GM19351 (cell line): ENCODE measurements at regions not wholly inside any gene's neighbourhood (a gene's known extent, or its start where the extent isn't known, plus 50 kb on each side); places are given as distances from the start of the nearest gene placed in this dataset.
"Not testable (repeated sequence)": the region's sequence is repeated elsewhere in the genome, so short reads cannot be mapped to it uniquely, and the experiment has no call there.

ENCODE experiments used
- ATAC-seq: cut with Tn5 transposase; IDR thresholded peaks from one replicate; pipeline ENCODE4 v1.9.1; 2021; ENCODE audit warnings: mild to moderate bottlenecking, moderate library complexity; ENCODE audit not compliant: unreplicated experiment

DNA sequence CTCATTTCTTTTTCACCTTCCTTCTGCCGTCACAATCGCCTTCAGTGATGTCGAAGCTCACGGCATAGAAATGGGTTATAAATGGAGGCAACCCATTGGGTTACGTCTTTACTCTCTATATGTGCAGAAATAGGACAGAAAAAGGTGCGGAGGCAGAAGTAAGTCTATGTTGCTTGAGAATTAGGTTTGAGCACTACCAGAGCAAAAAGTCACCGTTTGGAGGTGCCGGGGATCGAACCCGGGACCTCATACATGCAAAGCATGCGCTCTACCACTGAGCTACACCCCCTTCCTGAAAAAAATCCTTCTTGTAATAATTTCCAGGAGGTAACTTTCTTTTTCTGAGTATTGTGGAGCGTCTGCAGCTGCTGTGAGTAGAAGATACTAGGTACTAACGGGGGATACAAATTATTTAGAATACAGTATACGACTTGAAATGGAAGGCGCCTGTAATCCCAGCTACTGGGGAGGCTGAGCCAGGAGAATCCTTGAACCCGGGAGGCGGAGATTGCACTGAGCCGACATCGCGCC is 134.2 kb downstream of the TRIM27 start:
- no peak for ATAC-seq

DNA sequence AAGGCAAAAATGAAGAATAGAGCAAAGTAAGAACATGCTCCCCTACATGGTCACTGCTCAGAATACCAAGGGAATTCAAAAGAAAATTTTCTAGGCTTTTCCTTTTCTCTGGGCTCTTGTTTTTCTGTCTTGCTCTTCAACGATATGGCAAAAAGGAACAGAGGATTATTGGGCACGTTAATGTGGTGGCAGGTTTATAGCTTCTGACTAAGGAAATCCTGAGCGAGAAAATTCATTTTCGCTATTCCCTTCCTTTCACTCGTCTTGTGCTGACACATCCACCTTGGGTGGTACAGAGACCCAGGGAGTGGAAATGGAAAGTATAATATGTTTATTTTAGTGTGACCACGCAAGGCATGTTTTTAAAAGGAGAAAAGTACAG is 132.8 kb downstream of the TRIM27 start:
- no peak for ATAC-seq

DNA sequence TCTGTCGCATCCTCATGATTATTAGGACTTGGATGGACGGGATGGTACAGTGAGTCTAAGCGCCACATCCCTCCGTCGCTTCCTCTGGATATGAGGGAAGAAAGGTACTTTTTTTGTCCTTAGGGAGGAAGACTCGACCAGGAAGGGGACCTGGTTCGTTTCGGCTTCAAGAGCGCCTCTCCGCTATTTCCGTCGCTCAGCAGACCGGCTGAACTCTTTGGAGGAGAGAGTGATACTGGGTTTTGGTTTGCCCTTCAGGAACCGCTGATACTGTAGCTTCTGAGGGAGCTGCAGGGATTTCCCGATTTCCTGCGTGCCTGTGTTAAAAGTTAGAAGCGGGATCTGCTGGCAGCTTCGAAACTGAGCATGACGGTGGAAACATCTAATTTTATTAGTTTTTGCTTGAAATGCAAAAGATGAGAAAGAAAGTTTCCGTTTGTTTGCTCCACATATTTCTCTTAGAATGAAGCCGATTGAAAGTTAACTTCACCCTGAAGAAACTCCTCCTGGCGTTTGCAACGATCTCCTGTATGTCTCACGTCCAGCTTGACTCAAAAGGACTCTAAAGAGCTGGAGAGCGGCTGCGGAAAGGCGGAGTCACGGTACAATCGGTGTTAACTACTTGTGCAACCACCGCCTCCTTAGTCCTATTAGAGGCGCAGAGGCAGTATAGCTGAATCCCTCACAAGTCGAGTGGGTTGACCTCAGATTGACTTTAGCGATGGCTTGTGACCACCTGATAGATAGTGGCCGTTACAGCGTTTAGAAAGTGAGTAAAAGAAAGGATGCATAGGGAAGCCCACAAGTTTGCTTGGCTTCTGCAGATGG is 129.4 kb downstream of the TRIM27 start:
- no peak for ATAC-seq

DNA sequence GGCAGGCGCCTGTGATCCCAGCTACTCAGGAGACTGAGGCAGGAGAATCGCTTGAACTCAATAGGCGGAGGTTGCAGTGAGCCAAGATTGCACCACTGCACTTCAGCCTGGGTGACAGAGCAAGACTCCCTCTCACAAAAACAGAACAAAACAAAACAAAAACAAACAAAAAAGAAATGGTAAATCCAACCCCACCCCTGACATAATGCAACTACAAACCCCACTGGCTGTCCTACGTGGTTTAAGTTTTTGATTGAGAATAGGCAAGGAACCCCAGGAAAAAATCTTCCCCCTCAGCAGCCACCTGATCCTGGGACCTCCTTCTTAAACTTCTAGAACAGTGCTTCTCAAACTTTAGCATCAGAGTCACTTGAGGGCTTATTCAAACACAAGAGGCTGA is 123.1 kb downstream of the TRIM27 start:
- ATAC-seq = not testable (repeated sequence)

- ATAC-seq = peak; percentile 83
Measured at GRCh38 chr6:28802417-28803336, 121.1 kb downstream of the TRIM27 start.

DNA sequence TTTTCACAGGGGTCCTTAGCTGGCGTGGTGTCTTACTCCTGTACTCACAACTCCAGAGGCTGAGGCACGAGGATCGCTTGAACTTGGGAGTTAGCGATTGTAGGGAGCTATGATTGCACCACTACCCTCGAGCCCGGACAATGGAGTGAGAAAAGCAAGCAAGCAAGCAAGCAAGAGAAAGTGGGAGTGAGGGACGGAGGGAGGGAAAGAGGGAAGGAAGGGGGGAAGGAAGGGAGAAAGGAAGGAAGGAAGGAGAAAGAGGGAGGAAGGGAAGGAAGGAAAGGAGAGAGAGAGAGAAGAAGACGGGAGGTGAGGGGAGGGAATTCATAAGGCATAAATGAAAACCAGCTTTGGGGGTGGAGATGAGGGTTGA is 120.5 kb downstream of the TRIM27 start:
- ATAC-seq = no peak

GRCh38 chr6:28807682-28808280 is 116.0 kb downstream of the TRIM27 start:
- no peak for ATAC-seq

DNA sequence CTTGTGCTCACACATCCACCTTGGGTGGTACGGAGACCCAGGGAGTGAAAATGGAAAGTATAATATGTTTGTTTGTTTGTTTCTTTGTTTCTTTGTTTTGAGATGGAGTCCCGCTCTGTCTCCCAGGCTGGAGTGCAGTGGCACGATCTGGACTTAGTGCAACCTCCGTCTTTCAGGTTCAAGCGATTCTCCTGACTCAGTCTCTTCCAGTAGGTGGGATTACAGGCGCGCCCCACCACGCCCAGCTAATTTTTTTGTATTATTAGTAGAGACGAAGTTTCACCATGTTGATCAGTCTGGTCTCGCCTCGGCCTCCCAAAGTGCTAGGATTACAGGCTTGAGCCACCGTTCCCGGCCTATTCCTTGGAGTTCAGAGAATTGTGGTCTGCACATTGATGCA is 115.4 kb downstream of the TRIM27 start:
- ATAC-seq = no peak

DNA sequence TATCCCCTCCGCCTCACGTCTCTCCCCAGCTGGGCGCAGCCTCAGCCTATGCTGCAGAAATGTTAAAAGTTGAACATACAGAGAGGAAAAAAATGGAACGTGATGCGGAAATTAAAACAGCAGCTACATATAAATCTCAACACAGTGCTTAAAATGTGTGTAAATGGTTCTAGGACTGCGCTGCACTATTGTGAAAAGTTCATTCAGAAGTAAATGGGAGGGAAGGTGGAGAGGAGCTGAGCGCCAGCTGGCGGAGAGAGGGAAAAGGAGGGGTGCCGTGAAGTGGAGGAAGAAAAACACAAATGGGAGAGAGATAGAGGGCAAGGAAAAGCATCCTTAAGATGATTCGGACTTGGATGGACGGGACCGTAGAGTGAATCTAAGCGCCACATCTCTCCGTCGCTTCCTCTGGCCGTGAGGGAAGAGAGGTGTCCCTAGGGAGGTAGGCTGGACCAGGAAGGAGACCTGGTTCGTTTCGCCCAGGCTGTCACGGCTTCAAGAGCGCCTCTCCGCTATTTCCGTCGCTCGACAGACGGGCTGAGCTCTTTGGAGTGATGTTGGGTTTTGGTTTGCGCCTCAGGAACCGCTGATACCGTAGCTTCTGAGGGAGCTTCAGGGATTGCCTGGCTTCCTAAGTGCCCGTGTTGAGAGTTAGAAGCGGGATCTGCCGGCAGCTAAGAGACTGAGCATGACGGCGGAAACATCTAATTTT is 113.7 kb downstream of the TRIM27 start:
- ATAC-seq = no peak

DNA sequence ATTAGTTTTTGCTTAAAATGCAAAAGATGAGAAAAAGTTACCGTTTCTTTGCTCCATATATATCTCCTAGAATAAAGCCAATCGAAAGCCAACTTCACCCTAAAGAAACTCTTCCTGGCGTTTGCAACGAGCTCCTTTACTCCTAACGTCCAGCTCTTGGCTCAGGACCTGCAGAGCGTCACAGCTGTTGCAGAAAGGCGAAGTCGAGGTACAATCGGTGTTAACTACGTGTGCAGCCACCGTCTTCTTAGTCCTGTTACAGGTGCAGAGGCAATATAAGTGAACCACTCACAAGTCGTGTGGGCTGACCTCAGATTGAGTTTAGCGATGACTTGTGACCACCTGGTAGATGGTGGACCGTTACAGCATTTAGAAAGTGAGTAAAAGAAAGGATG is 113.1 kb downstream of the TRIM27 start:
- ATAC-seq = no peak

- ATAC-seq = no peak
Measured at GRCh38 chr6:28811873-28812272, 111.9 kb downstream of the TRIM27 start.

- ATAC-seq = no peak
Measured at GRCh38 chr6:28812778-28813569, 110.8 kb downstream of the TRIM27 start.

GRCh38 chr6:28814032-28814976 is 109.5 kb downstream of the TRIM27 start:
- no peak for ATAC-seq

- no peak for ATAC-seq
Measured at GRCh38 chr6:28816339-28816908, 107.4 kb downstream of the TRIM27 start.

DNA sequence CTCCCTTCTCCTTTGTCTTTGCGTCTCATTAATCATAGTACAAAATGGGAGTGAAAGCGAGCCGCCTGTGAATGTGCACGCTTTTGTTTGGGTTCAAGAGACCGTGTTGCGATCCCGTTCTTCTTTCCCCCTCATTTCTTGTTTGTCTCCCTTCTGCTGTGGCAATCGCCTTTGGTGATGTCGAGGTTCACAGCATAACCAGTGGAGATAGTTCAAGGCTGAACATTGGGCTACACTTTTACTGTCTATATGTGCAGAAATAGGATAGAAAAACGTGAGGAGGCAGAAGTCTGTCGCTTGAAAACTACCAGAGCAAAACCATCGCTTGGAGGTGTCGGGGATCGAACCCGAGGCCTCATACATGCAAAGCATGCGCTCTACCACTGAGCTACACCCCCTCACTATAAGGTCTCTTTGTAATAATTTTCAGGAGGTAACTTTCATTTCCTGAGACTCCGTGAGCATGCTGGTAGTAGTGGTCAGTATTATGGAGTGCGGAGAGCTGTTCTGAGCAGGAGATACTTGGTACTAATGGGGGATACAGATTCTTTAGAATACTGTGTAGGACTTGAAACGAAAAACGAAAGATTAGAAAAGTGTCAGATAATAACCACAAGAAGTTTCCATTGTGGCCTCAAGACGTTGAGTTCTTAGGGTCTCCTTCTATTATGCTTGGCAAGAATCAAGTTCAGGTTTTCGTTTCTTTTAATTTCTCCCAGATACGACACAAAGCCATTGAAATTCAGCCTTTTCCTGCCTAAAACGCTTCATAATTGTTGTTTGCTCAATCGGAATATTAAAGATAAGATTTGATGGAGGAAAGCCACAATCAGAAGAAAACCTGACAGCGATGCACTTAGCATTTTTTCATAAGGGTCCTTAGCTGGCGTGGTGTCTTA is 106.6 kb downstream of the TRIM27 start:
- peak; percentile 49 for ATAC-seq

GRCh38 chr6:28817808-28818145 is 106.0 kb downstream of the TRIM27 start:
- no peak for ATAC-seq
